LNCAP (cell line): ENCODE measurements at regions not wholly inside any gene's neighbourhood (a gene's known extent, or its start where the extent isn't known, plus 50 kb on each side); places are given as distances from the start of the nearest gene placed in this dataset.

Experiments
- TF ChIP-seq, protein P1 (sequence below): fragments of 450-650 bp; IDR thresholded peaks from 2 replicates; pipeline ENCODE4 v1.5.1; 2017; ENCODE audit warnings: mild to moderate bottlenecking

DNA sequence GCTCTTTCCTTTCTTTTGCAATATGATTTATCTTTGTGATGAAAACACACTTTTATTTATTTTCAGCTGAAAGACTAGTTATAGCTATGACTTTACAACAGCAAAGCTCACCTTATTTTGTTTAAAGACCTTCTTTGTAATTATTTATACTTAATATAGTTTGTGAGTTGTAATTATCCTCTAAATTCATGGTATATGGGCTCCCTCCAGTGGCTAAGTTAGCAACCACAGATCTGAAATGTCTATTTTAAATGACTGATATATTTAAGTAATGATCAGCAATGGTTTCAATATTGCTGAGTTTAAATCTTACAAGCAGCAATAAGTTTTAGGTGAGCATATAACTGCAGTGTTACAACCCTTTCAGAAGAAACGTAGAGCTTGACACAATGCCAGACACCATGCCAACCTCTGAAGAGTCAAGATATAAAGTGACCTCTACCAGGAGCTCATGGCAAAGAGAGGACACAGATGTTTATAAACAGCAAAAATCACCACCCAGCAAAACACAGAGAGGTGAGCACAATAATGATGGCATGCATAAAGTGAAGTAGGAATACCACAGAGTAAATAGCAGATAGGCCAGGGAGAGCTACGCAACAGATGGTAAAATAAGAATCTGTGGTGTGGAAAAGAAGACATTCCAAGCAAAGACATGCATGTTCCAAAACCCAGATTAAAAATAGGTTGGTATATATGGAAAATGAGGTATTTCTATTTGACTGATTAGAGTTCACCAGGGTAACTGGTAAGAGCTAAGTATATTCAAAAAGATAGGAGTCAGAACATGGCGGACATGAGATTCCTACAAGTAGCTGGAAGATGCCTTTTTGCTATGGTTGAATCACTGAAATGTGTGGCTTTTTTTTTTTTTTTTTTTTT lies 143.7 kb upstream of the ZNF385D start:
- TF ChIP-seq, protein P1, sequence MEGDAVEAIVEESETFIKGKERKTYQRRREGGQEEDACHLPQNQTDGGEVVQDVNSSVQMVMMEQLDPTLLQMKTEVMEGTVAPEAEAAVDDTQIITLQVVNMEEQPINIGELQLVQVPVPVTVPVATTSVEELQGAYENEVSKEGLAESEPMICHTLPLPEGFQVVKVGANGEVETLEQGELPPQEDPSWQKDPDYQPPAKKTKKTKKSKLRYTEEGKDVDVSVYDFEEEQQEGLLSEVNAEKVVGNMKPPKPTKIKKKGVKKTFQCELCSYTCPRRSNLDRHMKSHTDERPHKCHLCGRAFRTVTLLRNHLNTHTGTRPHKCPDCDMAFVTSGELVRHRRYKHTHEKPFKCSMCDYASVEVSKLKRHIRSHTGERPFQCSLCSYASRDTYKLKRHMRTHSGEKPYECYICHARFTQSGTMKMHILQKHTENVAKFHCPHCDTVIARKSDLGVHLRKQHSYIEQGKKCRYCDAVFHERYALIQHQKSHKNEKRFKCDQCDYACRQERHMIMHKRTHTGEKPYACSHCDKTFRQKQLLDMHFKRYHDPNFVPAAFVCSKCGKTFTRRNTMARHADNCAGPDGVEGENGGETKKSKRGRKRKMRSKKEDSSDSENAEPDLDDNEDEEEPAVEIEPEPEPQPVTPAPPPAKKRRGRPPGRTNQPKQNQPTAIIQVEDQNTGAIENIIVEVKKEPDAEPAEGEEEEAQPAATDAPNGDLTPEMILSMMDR: peak; percentile 80

DNA sequence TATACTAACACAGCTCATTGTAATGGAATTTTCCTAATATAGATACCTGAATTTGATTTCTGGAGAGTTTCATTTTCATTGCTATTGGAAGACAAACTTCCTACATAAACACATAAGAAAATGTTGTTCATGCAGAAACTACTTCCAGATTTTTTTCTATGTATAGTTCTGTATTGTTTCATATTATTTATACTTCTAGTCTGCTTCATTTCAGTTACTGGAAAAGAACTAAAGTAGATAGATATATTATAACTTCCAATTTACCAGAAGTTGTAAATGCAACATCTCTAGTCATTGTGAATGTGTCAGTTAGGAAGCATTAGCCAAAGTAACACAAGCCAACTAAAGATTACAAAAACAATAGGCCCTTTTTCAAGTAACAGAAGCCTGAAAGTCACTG lies 147.3 kb upstream of the ZNF385D start:
- TF ChIP-seq, protein P1: no peak

DNA sequence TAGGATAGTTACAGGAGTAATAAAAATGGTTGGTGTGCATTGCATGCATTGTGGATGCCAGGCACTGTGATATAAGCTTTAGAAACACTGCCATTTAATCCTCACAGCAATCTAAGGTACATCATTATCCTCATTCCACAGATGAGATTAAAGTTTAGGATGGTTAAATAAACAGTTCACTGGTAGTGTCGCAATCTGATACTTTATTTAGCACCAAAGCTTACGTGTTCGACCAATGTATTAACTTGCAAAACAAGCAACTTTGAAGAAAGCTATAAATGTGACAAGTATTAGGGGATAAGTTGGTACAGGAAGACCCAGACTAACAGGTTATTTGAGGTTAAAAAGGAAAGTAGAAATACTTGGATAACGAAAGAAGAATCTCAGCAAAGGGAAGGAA lies 150.5 kb upstream of the ZNF385D start:
- TF ChIP-seq, protein P1: no peak

- TF ChIP-seq, protein P1: no peak
These were observed 151.9 kb upstream of the ZNF385D start for GRCh38 chr3:21902956-21903355.

GRCh38 chr3:21909096-21909495 lies 158.1 kb upstream of the ZNF385D start:
- TF ChIP-seq, protein P1: no peak

GRCh38 chr3:21912711-21913110 lies 161.7 kb upstream of the ZNF385D start:
- TF ChIP-seq, protein P1: no peak

DNA sequence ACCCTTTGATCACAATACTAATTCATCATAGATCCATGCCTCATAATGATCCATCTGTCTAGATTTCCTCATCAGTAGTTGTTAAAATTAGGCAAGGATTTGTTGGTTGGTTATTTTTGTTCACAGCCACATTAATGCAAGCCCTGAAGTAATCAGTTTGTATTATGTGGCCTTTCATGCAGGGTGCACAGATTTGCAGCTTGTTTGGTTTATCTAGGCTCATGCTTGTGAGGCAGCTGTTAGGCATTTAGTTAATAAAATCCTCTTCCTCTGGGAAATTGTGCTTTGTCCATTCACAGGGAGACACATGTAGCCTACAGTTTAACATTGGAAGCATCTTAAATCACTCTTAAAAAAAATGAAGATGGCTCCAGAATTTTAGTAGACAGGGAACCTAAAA lies 162.8 kb upstream of the ZNF385D start:
- TF ChIP-seq, protein P1: no peak
